ENCODE measurements at regions not wholly inside any gene's neighbourhood (a gene's known extent, or its start where the extent isn't known, plus 50 kb on each side); places are given as distances from the start of the nearest gene placed in this dataset.

DNA sequence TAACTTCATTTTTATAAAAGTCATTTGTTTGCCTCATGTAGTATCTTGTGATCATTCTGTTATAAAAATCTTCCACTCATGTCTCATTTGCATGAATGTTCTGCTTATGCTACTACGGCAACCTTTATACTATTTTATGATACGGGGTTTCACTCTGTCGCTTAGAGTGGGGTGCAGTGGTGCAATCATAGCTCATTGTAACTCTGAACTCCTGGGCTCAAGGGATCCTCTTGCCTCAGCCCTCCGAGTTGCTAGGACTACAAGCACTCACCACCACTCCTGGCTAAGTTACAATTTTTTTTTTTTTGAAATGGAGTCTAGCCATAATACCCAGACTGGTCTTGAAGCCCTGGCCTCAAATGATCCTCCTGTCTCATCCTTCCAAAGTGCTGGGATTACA is 154.4 kb upstream of the PREP start:
- TF ChIP-seq RARB (CRISPR knock-in tag; IDR thresholded peaks at IDR 0.05) (no peak), ZFP30 (CRISPR knock-in tag; IDR thresholded peaks at IDR 0.05) (no peak), ARNTL (CRISPR knock-in tag; IDR thresholded peaks at IDR 0.05; ENCODE audit: borderline replicate concordance, low read depth) (no peak), TOX (CRISPR knock-in tag; IDR thresholded peaks at IDR 0.05; ENCODE audit: borderline replicate concordance) (no peak), GLIS3 (CRISPR knock-in tag; IDR thresholded peaks at IDR 0.05) (no peak), ZC3H10 (CRISPR knock-in tag; IDR thresholded peaks at IDR 0.05) (no peak), BACH2 (CRISPR knock-in tag; IDR thresholded peaks at IDR 0.05; ENCODE audit: borderline replicate concordance) (no peak), ZFP3 (CRISPR knock-in tag; IDR thresholded peaks at IDR 0.05) (no peak), ISL1 (CRISPR knock-in tag; IDR thresholded peaks at IDR 0.05) (no peak)
- TF ChIP-seq, protein P1, sequence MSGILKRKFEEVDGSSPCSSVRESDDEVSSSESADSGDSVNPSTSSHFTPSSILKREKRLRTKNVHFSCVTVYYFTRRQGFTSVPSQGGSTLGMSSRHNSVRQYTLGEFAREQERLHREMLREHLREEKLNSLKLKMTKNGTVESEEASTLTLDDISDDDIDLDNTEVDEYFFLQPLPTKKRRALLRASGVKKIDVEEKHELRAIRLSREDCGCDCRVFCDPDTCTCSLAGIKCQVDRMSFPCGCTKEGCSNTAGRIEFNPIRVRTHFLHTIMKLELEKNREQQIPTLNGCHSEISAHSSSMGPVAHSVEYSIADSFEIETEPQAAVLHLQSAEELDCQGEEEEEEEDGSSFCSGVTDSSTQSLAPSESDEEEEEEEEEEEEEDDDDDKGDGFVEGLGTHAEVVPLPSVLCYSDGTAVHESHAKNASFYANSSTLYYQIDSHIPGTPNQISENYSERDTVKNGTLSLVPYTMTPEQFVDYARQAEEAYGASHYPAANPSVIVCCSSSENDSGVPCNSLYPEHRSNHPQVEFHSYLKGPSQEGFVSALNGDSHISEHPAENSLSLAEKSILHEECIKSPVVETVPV (CRISPR knock-in tag; IDR thresholded peaks at IDR 0.05), result no peak
- TF ChIP-seq, protein P2, sequence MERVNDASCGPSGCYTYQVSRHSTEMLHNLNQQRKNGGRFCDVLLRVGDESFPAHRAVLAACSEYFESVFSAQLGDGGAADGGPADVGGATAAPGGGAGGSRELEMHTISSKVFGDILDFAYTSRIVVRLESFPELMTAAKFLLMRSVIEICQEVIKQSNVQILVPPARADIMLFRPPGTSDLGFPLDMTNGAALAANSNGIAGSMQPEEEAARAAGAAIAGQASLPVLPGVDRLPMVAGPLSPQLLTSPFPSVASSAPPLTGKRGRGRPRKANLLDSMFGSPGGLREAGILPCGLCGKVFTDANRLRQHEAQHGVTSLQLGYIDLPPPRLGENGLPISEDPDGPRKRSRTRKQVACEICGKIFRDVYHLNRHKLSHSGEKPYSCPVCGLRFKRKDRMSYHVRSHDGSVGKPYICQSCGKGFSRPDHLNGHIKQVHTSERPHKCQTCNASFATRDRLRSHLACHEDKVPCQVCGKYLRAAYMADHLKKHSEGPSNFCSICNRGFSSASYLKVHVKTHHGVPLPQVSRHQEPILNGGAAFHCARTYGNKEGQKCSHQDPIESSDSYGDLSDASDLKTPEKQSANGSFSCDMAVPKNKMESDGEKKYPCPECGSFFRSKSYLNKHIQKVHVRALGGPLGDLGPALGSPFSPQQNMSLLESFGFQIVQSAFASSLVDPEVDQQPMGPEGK (CRISPR knock-in tag; IDR thresholded peaks at IDR 0.05; ENCODE audit: borderline replicate concordance), result no peak
- TF ChIP-seq, protein P3, sequence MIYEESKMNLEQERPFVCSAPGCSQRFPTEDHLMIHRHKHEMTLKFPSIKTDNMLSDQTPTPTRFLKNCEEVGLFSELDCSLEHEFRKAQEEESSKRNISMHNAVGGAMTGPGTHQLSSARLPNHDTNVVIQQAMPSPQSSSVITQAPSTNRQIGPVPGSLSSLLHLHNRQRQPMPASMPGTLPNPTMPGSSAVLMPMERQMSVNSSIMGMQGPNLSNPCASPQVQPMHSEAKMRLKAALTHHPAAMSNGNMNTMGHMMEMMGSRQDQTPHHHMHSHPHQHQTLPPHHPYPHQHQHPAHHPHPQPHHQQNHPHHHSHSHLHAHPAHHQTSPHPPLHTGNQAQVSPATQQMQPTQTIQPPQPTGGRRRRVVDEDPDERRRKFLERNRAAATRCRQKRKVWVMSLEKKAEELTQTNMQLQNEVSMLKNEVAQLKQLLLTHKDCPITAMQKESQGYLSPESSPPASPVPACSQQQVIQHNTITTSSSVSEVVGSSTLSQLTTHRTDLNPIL (CRISPR knock-in tag; IDR thresholded peaks at IDR 0.05; ENCODE audit: low read depth), result no peak
- TF ChIP-seq, protein P4, sequence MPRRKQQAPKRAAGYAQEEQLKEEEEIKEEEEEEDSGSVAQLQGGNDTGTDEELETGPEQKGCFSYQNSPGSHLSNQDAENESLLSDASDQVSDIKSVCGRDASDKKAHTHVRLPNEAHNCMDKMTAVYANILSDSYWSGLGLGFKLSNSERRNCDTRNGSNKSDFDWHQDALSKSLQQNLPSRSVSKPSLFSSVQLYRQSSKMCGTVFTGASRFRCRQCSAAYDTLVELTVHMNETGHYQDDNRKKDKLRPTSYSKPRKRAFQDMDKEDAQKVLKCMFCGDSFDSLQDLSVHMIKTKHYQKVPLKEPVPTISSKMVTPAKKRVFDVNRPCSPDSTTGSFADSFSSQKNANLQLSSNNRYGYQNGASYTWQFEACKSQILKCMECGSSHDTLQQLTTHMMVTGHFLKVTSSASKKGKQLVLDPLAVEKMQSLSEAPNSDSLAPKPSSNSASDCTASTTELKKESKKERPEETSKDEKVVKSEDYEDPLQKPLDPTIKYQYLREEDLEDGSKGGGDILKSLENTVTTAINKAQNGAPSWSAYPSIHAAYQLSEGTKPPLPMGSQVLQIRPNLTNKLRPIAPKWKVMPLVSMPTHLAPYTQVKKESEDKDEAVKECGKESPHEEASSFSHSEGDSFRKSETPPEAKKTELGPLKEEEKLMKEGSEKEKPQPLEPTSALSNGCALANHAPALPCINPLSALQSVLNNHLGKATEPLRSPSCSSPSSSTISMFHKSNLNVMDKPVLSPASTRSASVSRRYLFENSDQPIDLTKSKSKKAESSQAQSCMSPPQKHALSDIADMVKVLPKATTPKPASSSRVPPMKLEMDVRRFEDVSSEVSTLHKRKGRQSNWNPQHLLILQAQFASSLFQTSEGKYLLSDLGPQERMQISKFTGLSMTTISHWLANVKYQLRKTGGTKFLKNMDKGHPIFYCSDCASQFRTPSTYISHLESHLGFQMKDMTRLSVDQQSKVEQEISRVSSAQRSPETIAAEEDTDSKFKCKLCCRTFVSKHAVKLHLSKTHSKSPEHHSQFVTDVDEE (CRISPR knock-in tag; IDR thresholded peaks at IDR 0.05), result no peak
- TF ChIP-seq, protein P5, sequence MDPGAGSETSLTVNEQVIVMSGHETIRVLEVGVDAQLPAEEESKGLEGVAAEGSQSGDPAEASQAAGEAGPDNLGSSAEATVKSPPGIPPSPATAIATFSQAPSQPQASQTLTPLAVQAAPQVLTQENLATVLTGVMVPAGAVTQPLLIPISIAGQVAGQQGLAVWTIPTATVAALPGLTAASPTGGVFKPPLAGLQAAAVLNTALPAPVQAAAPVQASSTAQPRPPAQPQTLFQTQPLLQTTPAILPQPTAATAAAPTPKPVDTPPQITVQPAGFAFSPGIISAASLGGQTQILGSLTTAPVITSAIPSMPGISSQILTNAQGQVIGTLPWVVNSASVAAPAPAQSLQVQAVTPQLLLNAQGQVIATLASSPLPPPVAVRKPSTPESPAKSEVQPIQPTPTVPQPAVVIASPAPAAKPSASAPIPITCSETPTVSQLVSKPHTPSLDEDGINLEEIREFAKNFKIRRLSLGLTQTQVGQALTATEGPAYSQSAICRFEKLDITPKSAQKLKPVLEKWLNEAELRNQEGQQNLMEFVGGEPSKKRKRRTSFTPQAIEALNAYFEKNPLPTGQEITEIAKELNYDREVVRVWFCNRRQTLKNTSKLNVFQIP (CRISPR knock-in tag; IDR thresholded peaks at IDR 0.05; ENCODE audit: borderline replicate concordance, low read depth), result no peak

Measured in SK-N-SH treated with all-trans-retinoic acid at 6 μM for 48 hours (cell line).